ENCODE measurements at regions not wholly inside any gene's neighbourhood (a gene's known extent, or its start where the extent isn't known, plus 50 kb on each side); places are given as distances from the start of the nearest gene placed in this dataset.
"Not testable (repeated sequence)": the region's sequence is repeated elsewhere in the genome, so short reads cannot be mapped to it uniquely, and the experiment has no call there.

GRCh38 chr21:27771938-27772483, 805.1 kb upstream of the ADAMTS5 start:
- in situ Hi-C loops (cut with HindIII; ENCODE audit: low pct_ligation_motif_present, low pct_unique_long_range_greater_than_20kb, low sequenced_read_pairs) = no loop called here
- no peak for DNase-seq

DNA sequence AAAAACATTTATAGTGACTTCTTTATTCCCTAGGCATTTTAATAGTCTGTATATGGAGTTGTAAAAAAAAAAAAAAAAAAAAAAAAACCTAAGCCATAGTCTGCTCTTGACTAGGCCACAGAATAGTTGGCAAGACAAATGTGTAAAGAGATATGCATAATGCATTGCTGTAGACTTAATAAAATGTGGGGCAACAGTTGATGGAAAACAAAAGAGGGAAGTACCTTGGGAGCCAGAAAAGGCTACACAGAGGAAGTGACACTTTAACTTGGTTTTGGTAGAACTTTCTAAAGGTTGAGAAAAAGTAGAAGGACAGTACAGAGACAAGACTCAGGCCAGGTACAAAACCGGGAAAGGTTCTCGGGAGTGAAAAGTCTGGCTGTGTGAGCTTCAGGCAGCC, 802.9 kb upstream of the ADAMTS5 start:
- DNase-seq = no peak
- in situ Hi-C loops (cut with HindIII; ENCODE audit: low pct_ligation_motif_present, low pct_unique_long_range_greater_than_20kb, low sequenced_read_pairs) = no loop called here

DNA sequence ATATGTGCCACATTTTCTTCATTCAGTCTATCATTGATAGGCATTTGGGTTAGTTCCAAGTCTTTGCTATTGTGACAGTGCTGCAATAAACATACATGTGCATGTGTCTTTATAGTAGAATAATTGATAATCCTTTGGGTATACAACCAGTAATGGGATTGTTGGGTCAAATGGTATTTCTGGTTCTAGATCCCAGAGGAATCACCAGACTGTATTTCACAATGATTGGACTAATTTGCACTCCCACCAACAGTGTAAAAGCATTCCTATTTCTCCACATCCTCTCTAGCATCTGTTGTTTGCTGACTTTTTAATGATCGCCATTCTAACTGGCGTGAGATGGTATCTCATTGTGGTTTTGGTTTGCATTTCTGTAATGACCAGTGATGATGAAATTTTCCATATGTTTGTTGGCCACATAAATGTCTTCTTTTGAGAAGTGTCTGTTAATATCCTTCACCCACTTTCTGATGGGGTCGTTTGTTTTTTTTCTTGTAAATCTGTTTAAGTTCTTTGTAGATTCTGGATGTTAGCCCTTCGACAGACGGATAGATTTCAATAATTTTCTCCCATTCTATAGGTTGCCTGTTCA, 801.3 kb upstream of the ADAMTS5 start:
- in situ Hi-C loops (cut with HindIII; ENCODE audit: low pct_ligation_motif_present, low pct_unique_long_range_greater_than_20kb, low sequenced_read_pairs); DNase-seq: not testable (repeated sequence)

DNA sequence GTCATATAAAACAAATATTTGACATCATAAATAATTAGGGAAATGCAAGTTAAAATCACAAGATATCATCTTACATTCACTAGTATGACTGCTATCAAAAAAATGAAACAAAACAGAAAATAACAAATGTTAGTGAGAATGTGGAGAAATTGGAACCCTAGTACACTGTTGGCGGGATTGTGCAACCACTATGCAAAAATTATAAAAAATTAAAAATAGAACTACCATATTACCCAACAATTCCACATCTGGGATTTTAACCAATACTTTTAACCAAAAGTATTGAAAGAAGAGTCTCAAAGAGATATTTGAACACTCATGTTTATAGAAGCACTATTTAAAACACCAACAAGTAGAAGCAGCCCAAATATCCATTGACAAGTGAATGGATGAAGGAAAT, 797.2 kb upstream of the ADAMTS5 start:
- in situ Hi-C loops (cut with HindIII; ENCODE audit: low pct_ligation_motif_present, low pct_unique_long_range_greater_than_20kb, low sequenced_read_pairs) = no loop called here
- DNase-seq = no peak

GRCh38 chr21:27761623-27762022, 794.7 kb upstream of the ADAMTS5 start:
- no peak for DNase-seq
- in situ Hi-C loops (cut with HindIII; ENCODE audit: low pct_ligation_motif_present, low pct_unique_long_range_greater_than_20kb, low sequenced_read_pairs) = no loop called here

- DNase-seq = no peak
- in situ Hi-C loops (cut with HindIII; ENCODE audit: low pct_ligation_motif_present, low pct_unique_long_range_greater_than_20kb, low sequenced_read_pairs) = no loop called here
Measured at GRCh38 chr21:27759820-27760219, 792.9 kb upstream of the ADAMTS5 start.

DNA sequence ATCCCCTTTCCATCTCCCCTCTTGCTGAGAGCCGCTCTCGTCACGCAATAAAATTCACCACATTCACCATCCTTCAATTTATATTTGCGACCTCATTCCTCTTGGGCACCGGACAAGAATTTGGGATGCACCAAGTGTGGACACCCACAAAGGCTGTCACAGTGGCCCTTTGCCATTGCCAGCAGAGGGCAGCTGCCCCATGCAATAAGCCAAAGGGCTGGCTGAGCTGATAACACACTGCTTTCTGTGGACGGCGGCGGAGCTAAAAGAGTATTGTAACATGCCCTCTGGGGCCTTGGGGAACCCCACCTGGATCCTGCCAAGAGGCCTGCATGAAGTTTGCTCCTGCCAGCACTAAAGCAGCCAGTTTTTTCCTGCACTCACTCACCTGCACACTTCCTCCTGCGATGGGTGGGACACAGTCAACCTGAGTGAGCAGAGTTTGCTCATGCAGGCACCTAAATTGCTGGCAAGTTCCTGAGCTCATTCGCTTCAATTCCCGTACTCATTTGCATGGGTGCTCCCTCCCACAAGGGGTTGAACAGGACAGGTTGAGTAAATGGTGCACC, 792.3 kb upstream of the ADAMTS5 start:
- in situ Hi-C loops (cut with HindIII; ENCODE audit: low pct_ligation_motif_present, low pct_unique_long_range_greater_than_20kb, low sequenced_read_pairs) = no loop called here
- DNase-seq = peak; percentile 8

- in situ Hi-C loops (cut with HindIII; ENCODE audit: low pct_ligation_motif_present, low pct_unique_long_range_greater_than_20kb, low sequenced_read_pairs) = no loop called here
- no peak for DNase-seq
Measured at GRCh38 chr21:27756191-27756590, 789.3 kb upstream of the ADAMTS5 start.

DNA sequence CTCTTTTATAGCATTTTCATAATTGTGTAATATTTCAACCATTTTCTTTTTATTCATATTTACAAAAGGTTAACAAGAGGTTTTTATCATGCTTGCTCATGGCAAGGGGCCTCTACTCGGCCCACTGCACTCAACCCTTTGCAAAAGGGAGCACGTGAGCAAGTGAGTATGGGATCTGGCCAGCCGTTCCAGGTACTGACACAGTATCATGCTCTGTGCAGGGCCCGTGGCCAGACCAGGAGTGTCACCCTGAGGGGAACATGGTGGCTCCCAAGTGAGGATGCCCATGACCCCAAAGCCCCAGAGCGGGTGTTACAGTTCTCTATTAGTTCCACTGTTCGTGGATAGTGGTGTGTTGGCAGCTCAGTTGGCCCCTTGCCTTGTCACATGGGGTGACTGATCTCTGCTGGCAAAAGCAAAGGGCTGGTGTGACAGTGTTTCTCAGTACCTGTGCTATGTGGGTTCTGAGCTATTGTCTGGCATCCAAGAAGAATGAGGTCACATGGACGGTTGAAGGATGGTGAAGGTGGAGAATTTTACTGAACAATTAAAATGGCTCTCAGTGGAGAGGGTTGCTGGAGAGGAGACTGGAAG, 777.2 kb upstream of the ADAMTS5 start:
- no peak for DNase-seq
- in situ Hi-C loops (cut with HindIII; ENCODE audit: low pct_ligation_motif_present, low pct_unique_long_range_greater_than_20kb, low sequenced_read_pairs) = no loop called here

- no peak for DNase-seq
Measured at GRCh38 chr21:27741736-27742135, 774.8 kb upstream of the ADAMTS5 start.

DNA sequence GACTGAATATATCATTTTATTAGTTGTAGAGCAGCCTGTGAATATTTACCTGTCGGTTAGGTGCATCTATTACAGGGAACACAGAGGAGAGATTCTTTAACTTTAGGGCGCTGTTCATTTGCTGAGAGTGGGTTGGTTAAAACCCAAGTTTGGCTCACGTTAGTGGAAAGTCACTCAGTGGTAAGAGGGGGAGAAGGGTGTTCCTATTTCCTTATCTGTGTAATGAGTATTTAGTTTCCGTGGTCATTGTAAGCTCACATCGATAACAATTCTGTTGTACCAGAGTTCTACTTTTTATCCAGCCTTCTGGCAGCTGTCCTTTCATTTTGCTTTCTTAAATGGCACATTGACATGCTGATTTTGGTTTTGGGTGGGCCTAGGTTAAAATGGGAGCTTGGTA, 773.2 kb upstream of the ADAMTS5 start:
- DNase-seq = no peak
- in situ Hi-C loops (cut with HindIII; ENCODE audit: low pct_ligation_motif_present, low pct_unique_long_range_greater_than_20kb, low sequenced_read_pairs) = no loop called here

More at GRCh38 chr21:27741736-27742135, 774.8 kb upstream of the ADAMTS5 start:
- in situ Hi-C loops (cut with HindIII; ENCODE audit: low pct_ligation_motif_present, low pct_unique_long_range_greater_than_20kb, low sequenced_read_pairs) = no loop called here

DNA sequence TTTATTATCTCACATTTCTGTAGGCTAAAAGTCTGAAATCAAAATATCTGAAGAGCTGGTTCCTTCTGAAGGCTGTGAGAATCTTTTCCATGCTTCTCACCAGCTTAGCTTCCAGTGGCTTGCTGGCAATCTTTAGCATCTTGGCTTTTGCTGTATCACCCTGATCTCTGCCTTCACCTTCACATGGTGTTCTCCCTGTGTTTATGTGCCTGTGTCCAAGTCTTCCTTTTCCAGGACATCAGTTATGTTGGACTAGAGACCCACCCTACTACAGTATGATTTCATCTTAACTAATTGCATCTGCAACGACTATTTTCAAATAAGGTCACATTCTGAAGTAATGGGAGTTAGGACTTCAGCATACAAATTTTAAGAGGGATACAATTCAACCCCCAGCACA, 772.3 kb upstream of the ADAMTS5 start:
- in situ Hi-C loops (cut with HindIII; ENCODE audit: low pct_ligation_motif_present, low pct_unique_long_range_greater_than_20kb, low sequenced_read_pairs) = no loop called here
- no peak for DNase-seq

GRCh38 chr21:27735699-27736098, 768.8 kb upstream of the ADAMTS5 start:
- no peak for DNase-seq
- in situ Hi-C loops (cut with HindIII; ENCODE audit: low pct_ligation_motif_present, low pct_unique_long_range_greater_than_20kb, low sequenced_read_pairs) = no loop called here

DNA sequence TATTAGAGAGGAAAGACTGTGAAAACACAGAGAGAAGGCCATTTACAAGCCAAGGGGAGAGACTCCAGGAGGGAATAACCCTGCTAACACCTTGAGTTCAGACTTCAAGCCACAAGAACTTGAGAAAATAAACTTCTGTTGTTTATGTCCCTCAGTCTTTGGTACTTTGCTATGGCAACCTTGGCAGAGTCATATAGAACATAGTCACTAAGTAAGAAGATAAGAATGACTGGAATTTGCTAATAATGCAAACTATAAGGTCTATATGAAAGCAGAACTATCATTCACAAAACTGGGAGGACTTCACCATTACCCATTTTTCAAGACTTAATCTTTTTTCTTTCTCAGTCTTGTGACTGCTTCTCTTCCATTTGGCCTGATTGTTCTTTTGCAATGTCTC, 767.3 kb upstream of the ADAMTS5 start:
- no peak for DNase-seq
- in situ Hi-C loops (cut with HindIII; ENCODE audit: low pct_ligation_motif_present, low pct_unique_long_range_greater_than_20kb, low sequenced_read_pairs) = no loop called here

DNA sequence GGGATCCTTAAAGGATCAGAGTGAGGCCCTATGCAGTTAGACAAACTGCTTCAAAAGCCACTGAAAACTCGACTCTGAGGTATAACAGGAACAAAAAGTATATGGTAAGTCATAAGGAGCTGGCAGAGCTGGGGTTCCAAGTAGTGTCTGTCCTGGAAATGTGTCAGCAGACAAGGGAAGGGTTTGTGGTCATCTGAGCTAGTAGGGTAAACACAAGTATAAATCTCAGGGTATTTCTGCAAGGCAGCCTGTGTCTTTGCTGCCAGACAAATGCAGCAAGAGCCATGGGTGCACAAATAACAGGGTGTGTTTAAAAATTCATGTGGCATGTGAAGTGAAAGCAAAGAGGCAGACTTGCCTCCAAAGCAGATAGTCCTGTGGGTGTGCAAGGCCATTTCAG, 759.0 kb upstream of the ADAMTS5 start:
- in situ Hi-C loops (cut with HindIII; ENCODE audit: low pct_ligation_motif_present, low pct_unique_long_range_greater_than_20kb, low sequenced_read_pairs) = no loop called here
- DNase-seq = no peak

GRCh38 chr21:27722095-27722494, 755.2 kb upstream of the ADAMTS5 start:
- DNase-seq = no peak
- in situ Hi-C loops (cut with HindIII; ENCODE audit: low pct_ligation_motif_present, low pct_unique_long_range_greater_than_20kb, low sequenced_read_pairs) = no loop called here

DNA sequence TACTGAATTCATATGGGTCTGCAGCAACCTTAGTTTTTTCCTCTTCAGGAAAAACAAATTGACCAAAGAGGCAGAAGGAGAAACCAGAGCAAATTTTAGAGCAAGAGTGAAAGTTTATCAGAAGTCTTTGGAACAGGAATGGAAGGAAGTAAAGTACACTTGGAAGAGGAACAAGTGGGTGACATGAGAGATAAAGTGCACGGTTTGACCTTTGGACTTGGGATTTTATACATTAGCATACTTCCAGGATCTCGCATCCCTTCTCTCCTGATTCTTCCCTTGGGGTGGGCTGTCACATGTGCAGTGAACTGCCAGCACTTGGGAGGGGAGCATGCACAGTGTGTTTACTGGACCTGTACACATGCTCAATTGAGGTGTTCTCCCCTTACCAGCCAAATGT, 754.8 kb upstream of the ADAMTS5 start:
- in situ Hi-C loops (cut with HindIII; ENCODE audit: low pct_ligation_motif_present, low pct_unique_long_range_greater_than_20kb, low sequenced_read_pairs) = no loop called here
- no peak for DNase-seq

DNA sequence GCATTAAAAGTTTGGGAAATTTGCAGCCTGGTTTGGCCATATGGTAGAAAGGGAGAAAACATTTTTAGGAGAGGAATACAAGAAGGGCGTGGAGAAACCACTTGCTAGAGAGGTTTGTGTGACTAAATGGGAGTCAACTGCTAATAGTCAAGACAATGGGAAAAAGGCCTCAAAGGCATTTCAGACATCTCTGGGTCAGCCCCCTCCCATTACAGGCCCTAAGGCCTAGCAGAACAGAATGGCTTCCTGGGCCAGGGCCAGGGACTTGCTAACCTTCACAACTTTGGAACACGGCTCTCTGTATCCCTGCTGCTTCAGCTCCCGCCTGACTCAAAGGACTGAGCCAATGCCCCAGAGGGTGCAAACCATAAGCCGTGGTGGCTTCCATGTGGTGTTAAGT, 752.3 kb upstream of the ADAMTS5 start:
- in situ Hi-C loops (cut with HindIII; ENCODE audit: low pct_ligation_motif_present, low pct_unique_long_range_greater_than_20kb, low sequenced_read_pairs) = no loop called here
- DNase-seq = no peak

- in situ Hi-C loops (cut with HindIII; ENCODE audit: low pct_ligation_motif_present, low pct_unique_long_range_greater_than_20kb, low sequenced_read_pairs) = no loop called here
- DNase-seq = no peak
Measured at GRCh38 chr21:27715131-27715530, 748.2 kb upstream of the ADAMTS5 start.
